ENCODE measurements at regions not wholly inside any gene's neighbourhood (a gene's known extent, or its start where the extent isn't known, plus 50 kb on each side); places are given as distances from the start of the nearest gene placed in this dataset.

- Histone ChIP-seq H3K4me3 (ENCODE audit: severe bottlenecking) (no peak overlapping the region), H3K4me1 (ENCODE audit: insufficient read depth, poor library complexity, severe bottlenecking) (no peaks in the 10 kb centered on the region), H3K36me3 (ENCODE audit: low read depth) (no peaks in the 10 kb centered on the region), H3K9me3 (ENCODE audit: severe bottlenecking) (no peaks in the 10 kb centered on the region), H3K27ac (ENCODE audit: poor library complexity, severe bottlenecking) (no peak overlapping the region), H3K27me3 (ENCODE audit: insufficient read depth, poor library complexity, severe bottlenecking) (no peaks in the 10 kb centered on the region)
- no peak for TF ChIP-seq CTCF (IDR thresholded peaks at IDR 0.05; ENCODE audit: poor library complexity, severe bottlenecking)
- ATAC-seq (ENCODE audit: low read depth) (no peak), DNase-seq (ENCODE audit: low spot score) (no peak)
Observed at GRCh38 chr4:56286763-56287162, 100.5 kb downstream of the AASDH start.

- Histone ChIP-seq H3K4me1 (ENCODE audit: insufficient read depth, poor library complexity, severe bottlenecking) (no peaks in the 10 kb centered on the region), H3K36me3 (ENCODE audit: low read depth) (no peaks in the 10 kb centered on the region), H3K4me3 (ENCODE audit: severe bottlenecking) (no peak overlapping the region), H3K27me3 (ENCODE audit: insufficient read depth, poor library complexity, severe bottlenecking) (no peaks in the 10 kb centered on the region), H3K27ac (ENCODE audit: poor library complexity, severe bottlenecking) (no peak overlapping the region), H3K9me3 (ENCODE audit: severe bottlenecking) (no peaks in the 10 kb centered on the region)
- ATAC-seq (ENCODE audit: low read depth) (no peak), DNase-seq (ENCODE audit: low spot score) (no peak)
- no peak for TF ChIP-seq CTCF (IDR thresholded peaks at IDR 0.05; ENCODE audit: poor library complexity, severe bottlenecking)
Observed at GRCh38 chr4:56283375-56283774, 103.9 kb downstream of the AASDH start.

GRCh38 chr4:56282004-56282403, 105.3 kb downstream of the AASDH start:
- DNase-seq (ENCODE audit: low spot score) (no peak), ATAC-seq (ENCODE audit: low read depth) (no peak)
- H3K4me3 ChIP-seq (ENCODE audit: severe bottlenecking) = no peak overlapping the region
- no peaks in the 10 kb centered on the region for H3K9me3 ChIP-seq (ENCODE audit: severe bottlenecking)
- no peaks in the 10 kb centered on the region for H3K4me1 ChIP-seq (ENCODE audit: insufficient read depth, poor library complexity, severe bottlenecking)
- H3K27ac ChIP-seq (ENCODE audit: poor library complexity, severe bottlenecking) = no peak overlapping the region
- no peaks in the 10 kb centered on the region for H3K36me3 ChIP-seq (ENCODE audit: low read depth)
- TF ChIP-seq CTCF (IDR thresholded peaks at IDR 0.05; ENCODE audit: poor library complexity, severe bottlenecking) = no peak
- H3K27me3 ChIP-seq (ENCODE audit: insufficient read depth, poor library complexity, severe bottlenecking) = no peaks in the 10 kb centered on the region

- H3K4me1 ChIP-seq (ENCODE audit: insufficient read depth, poor library complexity, severe bottlenecking) = no peaks in the 10 kb centered on the region
- H3K9me3 ChIP-seq (ENCODE audit: severe bottlenecking) = no peaks in the 10 kb centered on the region
- H3K4me3 ChIP-seq (ENCODE audit: severe bottlenecking) = no peak overlapping the region
- no peak for TF ChIP-seq CTCF (IDR thresholded peaks at IDR 0.05; ENCODE audit: poor library complexity, severe bottlenecking)
- H3K27me3 ChIP-seq (ENCODE audit: insufficient read depth, poor library complexity, severe bottlenecking) = peaks cover 2% of the 10 kb centered on the region
- H3K27ac ChIP-seq (ENCODE audit: poor library complexity, severe bottlenecking) = no peak overlapping the region
- ATAC-seq (ENCODE audit: low read depth) (no peak), DNase-seq (ENCODE audit: low spot score) (no peak)
- H3K36me3 ChIP-seq (ENCODE audit: low read depth) = no peaks in the 10 kb centered on the region
Observed at GRCh38 chr4:56276547-56276946, 110.7 kb downstream of the AASDH start.

GRCh38 chr4:56273391-56273790, 113.9 kb downstream of the AASDH start:
- Histone ChIP-seq H3K27me3 (ENCODE audit: insufficient read depth, poor library complexity, severe bottlenecking) (peaks cover 2% of the 10 kb centered on the region), H3K4me1 (ENCODE audit: insufficient read depth, poor library complexity, severe bottlenecking) (no peaks in the 10 kb centered on the region), H3K36me3 (ENCODE audit: low read depth) (no peaks in the 10 kb centered on the region), H3K27ac (ENCODE audit: poor library complexity, severe bottlenecking) (no peak overlapping the region), H3K9me3 (ENCODE audit: severe bottlenecking) (no peaks in the 10 kb centered on the region), H3K4me3 (ENCODE audit: severe bottlenecking) (no peak overlapping the region)
- no peak for TF ChIP-seq CTCF (IDR thresholded peaks at IDR 0.05; ENCODE audit: poor library complexity, severe bottlenecking)
- no peak for DNase-seq (ENCODE audit: low spot score)
- no peak for ATAC-seq (ENCODE audit: low read depth)
